ENCODE measurements at regions not wholly inside any gene's neighbourhood (a gene's known extent, or its start where the extent isn't known, plus 50 kb on each side); places are given as distances from the start of the nearest gene placed in this dataset.
A peak's percentile ranks its signal among the peaks of the same experiment; 100 is the strongest.

DNA sequence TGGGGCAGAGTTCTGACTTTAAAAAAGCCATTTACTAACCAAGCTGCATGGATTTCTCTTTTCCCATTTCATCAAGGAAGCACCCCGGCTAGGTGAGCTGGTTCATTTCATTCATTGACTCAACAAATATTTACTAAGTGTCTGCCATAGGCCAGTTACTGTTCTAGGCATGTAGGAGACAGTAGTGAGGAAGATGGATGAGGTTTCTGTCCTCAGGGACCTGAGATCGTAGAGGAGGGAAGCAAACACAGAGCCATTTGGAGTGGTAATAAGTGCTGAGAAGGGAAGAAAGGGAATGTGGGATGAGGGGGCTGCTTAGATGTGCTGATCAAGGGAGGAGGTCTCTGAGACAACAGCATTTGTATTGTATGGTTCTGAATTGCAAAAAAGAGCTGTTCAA lies 120.4 kb downstream of the C9orf152 start:
- peaks cover 75% of the 10 kb centered on the region for H3K4me1 Mint-ChIP-seq
- peak overlapping the region; percentile 26 for H3K27ac Mint-ChIP-seq
- Histone ChIP-seq H4K20me1 (ENCODE audit: control insufficient read depth, insufficient read depth, low read length, poor library complexity, severe bottlenecking) (peaks cover 80% of the 10 kb centered on the region), H3K4me1 (ENCODE audit: control insufficient read depth in 2 of 2, insufficient read depth in 2 of 2, low read length in 2 of 2) (peaks cover 67 to 71% of the 10 kb centered on the region in 2 donors), H3K9ac (ENCODE audit: low read length) (no peak overlapping the region), H3K27ac (ENCODE audit: low read length in 2 of 2) (peak overlapping the region in 1 of 2 donors; percentile 58), H3K79me2 (ENCODE audit: control insufficient read depth, insufficient read depth, low read length) (peaks cover 100% of the 10 kb centered on the region), H3K9me3 (ENCODE audit: control extremely low read depth in 1 of 3, control insufficient read depth in 2 of 3, insufficient read depth in 1 of 3, low read length in 2 of 3) (no peaks in the 10 kb centered on the region), H2AFZ (ENCODE audit: insufficient read depth, low read depth, low read length, poor library complexity, severe bottlenecking) (no peak overlapping the region), H3K36me3 (replicated peaks in 1 of 2; ENCODE audit: control extremely low read depth in 1 of 2, control insufficient read depth in 1 of 2, extremely low read depth in 1 of 2, insufficient read depth in 2 of 2, low read length in 1 of 2) (peaks cover 0 to 13% of the 10 kb centered on the region in 2 experiments), H3K4me3 (ENCODE audit: control extremely low read depth in 1 of 5, extremely low read depth in 1 of 5, insufficient read depth in 1 of 5, low read depth in 2 of 5, low read length in 4 of 5) (no peak overlapping the region), H3K27me3 (replicated peaks in 1 of 4; ENCODE audit: control extremely low read depth in 1 of 4, control insufficient read depth in 3 of 4, insufficient read depth in 4 of 4, low read length in 3 of 4) (no peaks in the 10 kb centered on the region), H3K4me2 (replicated peaks; ENCODE audit: low read depth, low read length, poor library complexity, severe bottlenecking) (peak overlapping the region; percentile 16)
- intact Hi-C loops (cut with micrococcal nuclease), result loop anchor here (2.0 kb wide), 1 partner anchor 21 kb away; no protein-coding TSS in a partner anchor
- DNase-seq (no peak), ATAC-seq (ENCODE audit: low read depth) (no peak)
- WGBS (ENCODE audit: insufficient coverage), result 80% methylated on average over 1 of the region's 2 CpGs
- peak overlapping the region; percentile 20 for H3K4me3 Mint-ChIP-seq
- CTCF ChIA-PET, result interaction anchor here (0.9 to 1.2 kb wide), 3 partner anchors 8 to 61 kb away, joined by 3 to 4 read pairs (median 3); no protein-coding TSS in a partner anchor
- TF ChIP-seq, protein P1, sequence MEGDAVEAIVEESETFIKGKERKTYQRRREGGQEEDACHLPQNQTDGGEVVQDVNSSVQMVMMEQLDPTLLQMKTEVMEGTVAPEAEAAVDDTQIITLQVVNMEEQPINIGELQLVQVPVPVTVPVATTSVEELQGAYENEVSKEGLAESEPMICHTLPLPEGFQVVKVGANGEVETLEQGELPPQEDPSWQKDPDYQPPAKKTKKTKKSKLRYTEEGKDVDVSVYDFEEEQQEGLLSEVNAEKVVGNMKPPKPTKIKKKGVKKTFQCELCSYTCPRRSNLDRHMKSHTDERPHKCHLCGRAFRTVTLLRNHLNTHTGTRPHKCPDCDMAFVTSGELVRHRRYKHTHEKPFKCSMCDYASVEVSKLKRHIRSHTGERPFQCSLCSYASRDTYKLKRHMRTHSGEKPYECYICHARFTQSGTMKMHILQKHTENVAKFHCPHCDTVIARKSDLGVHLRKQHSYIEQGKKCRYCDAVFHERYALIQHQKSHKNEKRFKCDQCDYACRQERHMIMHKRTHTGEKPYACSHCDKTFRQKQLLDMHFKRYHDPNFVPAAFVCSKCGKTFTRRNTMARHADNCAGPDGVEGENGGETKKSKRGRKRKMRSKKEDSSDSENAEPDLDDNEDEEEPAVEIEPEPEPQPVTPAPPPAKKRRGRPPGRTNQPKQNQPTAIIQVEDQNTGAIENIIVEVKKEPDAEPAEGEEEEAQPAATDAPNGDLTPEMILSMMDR (IDR thresholded peaks at IDR 0.05), result no peak
- TF ChIP-seq EZH2 (IDR thresholded peaks at IDR 0.05; ENCODE audit: borderline replicate concordance, insufficient read depth, low read depth, low read length, poor library complexity, severe bottlenecking), result no peak
- no peaks in the 10 kb centered on the region for H3K27me3 Mint-ChIP-seq
- POLR2A ChIA-PET, result no interaction called here
- no peaks in the 10 kb centered on the region for H3K9me3 Mint-ChIP-seq (ENCODE audit: insufficient read depth)

DNA sequence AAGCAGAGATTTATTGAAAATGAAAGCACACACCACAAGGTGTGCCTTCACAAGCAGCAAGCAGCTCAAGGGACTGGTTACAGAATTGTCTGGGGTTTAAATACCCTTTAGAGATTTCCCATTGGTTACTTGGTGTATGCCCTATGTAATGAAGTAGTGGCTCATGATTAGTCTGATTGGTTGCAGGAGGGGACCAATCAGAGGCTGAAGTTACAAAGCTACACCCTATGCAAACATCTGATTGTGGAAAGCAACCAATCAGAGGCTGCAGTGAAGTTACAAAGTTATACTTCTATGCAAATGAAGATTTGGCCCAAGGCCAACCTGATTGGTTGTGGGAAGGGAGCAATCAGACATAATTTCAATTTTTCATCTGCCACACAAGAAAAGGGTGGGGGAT lies 119.9 kb downstream of the C9orf152 start:
- H3K27ac ChIP-seq (ENCODE audit: low read length in 2 of 2), result peak overlapping the region in 1 of 2 donors; percentile 58
- H3K9ac ChIP-seq (ENCODE audit: low read length), result no peak overlapping the region
- no peaks in the 10 kb centered on the region for H3K9me3 ChIP-seq (ENCODE audit: control extremely low read depth in 1 of 3, control insufficient read depth in 2 of 3, insufficient read depth in 1 of 3, low read length in 2 of 3)
- intact Hi-C loops (cut with micrococcal nuclease), result loop anchor here (2.0 kb wide), 1 partner anchor 21 kb away; no protein-coding TSS in a partner anchor
- H3K36me3 ChIP-seq (replicated peaks in 1 of 2; ENCODE audit: control extremely low read depth in 1 of 2, control insufficient read depth in 1 of 2, extremely low read depth in 1 of 2, insufficient read depth in 2 of 2, low read length in 1 of 2), result peaks cover 0 to 13% of the 10 kb centered on the region in 2 experiments
- Mint-ChIP-seq H3K4me3 (peak overlapping the region; percentile 20), H3K27ac (peak overlapping the region; percentile 64), H3K4me1 (peaks cover 76% of the 10 kb centered on the region), H3K9me3 (ENCODE audit: insufficient read depth) (no peaks in the 10 kb centered on the region), H3K27me3 (no peaks in the 10 kb centered on the region)
- no peak overlapping the region for H2AFZ ChIP-seq (ENCODE audit: insufficient read depth, low read depth, low read length, poor library complexity, severe bottlenecking)
- peaks cover 85% of the 10 kb centered on the region for H4K20me1 ChIP-seq (ENCODE audit: control insufficient read depth, insufficient read depth, low read length, poor library complexity, severe bottlenecking)
- ChIA-PET CTCF (interaction anchor here (0.9 to 1.2 kb wide), 4 partner anchors 9 to 60 kb away, joined by 3 to 4 read pairs (median 3); no protein-coding TSS in a partner anchor), POLR2A (no interaction called here)
- H3K79me2 ChIP-seq (ENCODE audit: control insufficient read depth, insufficient read depth, low read length), result peaks cover 100% of the 10 kb centered on the region
- peaks cover 62 to 69% of the 10 kb centered on the region in 2 donors for H3K4me1 ChIP-seq (ENCODE audit: control insufficient read depth in 2 of 2, insufficient read depth in 2 of 2, low read length in 2 of 2)
- no peak for DNase-seq
- H3K27me3 ChIP-seq (replicated peaks in 1 of 4; ENCODE audit: control extremely low read depth in 1 of 4, control insufficient read depth in 3 of 4, insufficient read depth in 4 of 4, low read length in 3 of 4), result no peaks in the 10 kb centered on the region
- peak overlapping the region; percentile 16 for H3K4me2 ChIP-seq (replicated peaks; ENCODE audit: low read depth, low read length, poor library complexity, severe bottlenecking)
- TF ChIP-seq EZH2 (IDR thresholded peaks at IDR 0.05; ENCODE audit: borderline replicate concordance, insufficient read depth, low read depth, low read length, poor library complexity, severe bottlenecking), result no peak
- TF ChIP-seq, protein P1 (IDR thresholded peaks at IDR 0.05), result no peak
- H3K4me3 ChIP-seq (ENCODE audit: control extremely low read depth in 1 of 5, extremely low read depth in 1 of 5, insufficient read depth in 1 of 5, low read depth in 2 of 5, low read length in 4 of 5), result no peak overlapping the region
- ATAC-seq (ENCODE audit: low read depth), result no peak

All from B cell (primary cell).